ENCODE measurements at regions not wholly inside any gene's neighbourhood (a gene's known extent, or its start where the extent isn't known, plus 50 kb on each side); places are given as distances from the start of the nearest gene placed in this dataset.

DNA sequence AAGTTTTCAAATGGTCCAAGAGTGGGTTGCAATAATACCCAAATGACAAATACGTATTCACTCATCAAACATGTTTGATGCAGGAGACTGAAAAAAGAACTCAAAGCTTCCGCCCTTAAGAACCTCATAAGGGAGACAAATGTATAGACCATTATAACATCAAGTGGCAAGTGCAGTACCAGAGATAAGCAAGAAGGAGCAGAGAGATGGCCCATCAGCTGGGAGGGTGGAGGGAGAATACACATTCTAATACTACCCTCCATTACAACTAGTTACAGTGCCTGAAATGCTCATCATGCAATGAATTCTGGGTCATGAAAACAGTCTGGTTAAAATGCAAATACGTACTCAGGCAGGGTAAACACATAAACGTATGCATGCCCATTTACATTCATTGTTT, 304.0 kb downstream of the SHQ1 start:
- Histone ChIP-seq H3K9me3 (ENCODE audit: control insufficient read depth, low read length) (no peaks in the 10 kb centered on the region), H3K27ac (ENCODE audit: insufficient read depth, low read length, poor library complexity, severe bottlenecking) (no peak overlapping the region), H3K4me3 (ENCODE audit: insufficient read depth, low read depth, low read length, poor library complexity, severe bottlenecking) (no peak overlapping the region), H3K4me1 (ENCODE audit: control insufficient read depth, insufficient read depth, low read length, poor library complexity, severe bottlenecking) (no peaks in the 10 kb centered on the region), H3K36me3 (ENCODE audit: control insufficient read depth, insufficient read depth, low read length) (no peaks in the 10 kb centered on the region), H3K27me3 (replicated peaks; ENCODE audit: control insufficient read depth, insufficient read depth, low read length, poor library complexity, severe bottlenecking) (no peaks in the 10 kb centered on the region)
- DNase-seq, result no peak

- DNase-seq, result no peak
- Histone ChIP-seq H3K9me3 (ENCODE audit: control insufficient read depth, low read length) (no peaks in the 10 kb centered on the region), H3K27ac (ENCODE audit: insufficient read depth, low read length, poor library complexity, severe bottlenecking) (no peak overlapping the region), H3K4me3 (ENCODE audit: insufficient read depth, low read depth, low read length, poor library complexity, severe bottlenecking) (no peak overlapping the region), H3K4me1 (ENCODE audit: control insufficient read depth, insufficient read depth, low read length, poor library complexity, severe bottlenecking) (no peaks in the 10 kb centered on the region), H3K36me3 (ENCODE audit: control insufficient read depth, insufficient read depth, low read length) (no peaks in the 10 kb centered on the region), H3K27me3 (replicated peaks; ENCODE audit: control insufficient read depth, insufficient read depth, low read length, poor library complexity, severe bottlenecking) (no peaks in the 10 kb centered on the region)
These were observed 305.0 kb downstream of the SHQ1 start for GRCh38 chr3:72543246-72543645.

GRCh38 chr3:72542781-72543180, 305.5 kb downstream of the SHQ1 start:
- Histone ChIP-seq H3K27me3 (replicated peaks; ENCODE audit: control insufficient read depth, insufficient read depth, low read length, poor library complexity, severe bottlenecking) (no peaks in the 10 kb centered on the region), H3K4me1 (ENCODE audit: control insufficient read depth, insufficient read depth, low read length, poor library complexity, severe bottlenecking) (no peaks in the 10 kb centered on the region), H3K36me3 (ENCODE audit: control insufficient read depth, insufficient read depth, low read length) (no peaks in the 10 kb centered on the region), H3K27ac (ENCODE audit: insufficient read depth, low read length, poor library complexity, severe bottlenecking) (no peak overlapping the region), H3K4me3 (ENCODE audit: insufficient read depth, low read depth, low read length, poor library complexity, severe bottlenecking) (no peak overlapping the region), H3K9me3 (ENCODE audit: control insufficient read depth, low read length) (no peaks in the 10 kb centered on the region)
- DNase-seq, result no peak

DNA sequence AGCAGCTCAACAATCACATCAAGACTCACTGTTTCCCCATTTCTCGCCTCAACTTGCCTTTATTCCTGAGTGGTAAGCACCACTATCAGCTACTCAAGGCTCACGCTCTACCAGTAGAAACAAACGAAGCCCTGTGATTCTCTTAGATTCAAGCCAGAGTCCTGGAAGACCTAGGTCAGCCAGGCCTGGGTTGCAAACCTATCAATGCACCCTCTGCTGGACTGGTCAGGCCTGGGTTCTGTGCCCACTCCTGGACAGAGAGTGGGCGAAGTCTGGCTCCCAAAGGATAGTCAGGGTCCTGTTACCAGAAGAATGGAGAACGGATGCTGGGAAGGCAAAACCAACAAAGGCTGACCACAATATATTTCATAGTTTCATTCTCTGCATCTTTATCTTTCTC, 308.4 kb downstream of the SHQ1 start:
- no peaks in the 10 kb centered on the region for H3K4me1 ChIP-seq (ENCODE audit: control insufficient read depth, insufficient read depth, low read length, poor library complexity, severe bottlenecking)

DNA sequence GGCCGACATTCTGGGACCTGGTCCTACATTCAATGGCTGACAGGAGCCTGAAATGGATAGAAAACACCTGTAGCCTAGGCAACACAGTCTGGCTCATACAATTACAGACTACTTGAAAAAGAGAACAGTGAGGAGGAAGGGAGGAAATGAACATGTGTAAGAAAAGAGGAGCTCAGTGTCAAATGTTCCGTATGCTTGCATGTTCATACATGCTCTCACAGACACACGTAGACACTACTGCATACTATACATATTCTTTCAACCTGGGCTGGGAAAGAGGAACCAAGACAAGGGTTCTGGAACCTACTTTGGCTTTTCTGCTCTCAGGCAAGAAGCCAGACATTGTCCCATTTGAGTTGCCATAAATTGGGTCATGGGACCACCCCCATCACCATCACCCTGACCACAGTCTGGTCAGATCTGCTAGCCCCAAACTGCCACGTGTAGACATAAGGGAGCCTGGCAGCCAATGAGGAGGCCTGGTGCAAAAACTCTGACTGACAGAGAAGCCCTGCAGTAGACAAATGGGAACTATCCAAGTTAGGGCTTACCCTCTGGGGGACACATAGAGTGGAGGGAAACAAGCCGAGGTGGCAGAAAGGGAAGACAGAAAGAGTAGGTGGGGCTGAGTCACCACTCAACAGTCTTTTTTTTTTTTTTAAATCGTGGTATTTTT, 310.0 kb downstream of the SHQ1 start:
- DNase-seq, result no peak
- H3K36me3 ChIP-seq (ENCODE audit: control insufficient read depth, insufficient read depth, low read length), result no peaks in the 10 kb centered on the region

More for the DNA sequence above, 308.4 kb downstream of the SHQ1 start:
- H3K36me3 ChIP-seq (ENCODE audit: control insufficient read depth, insufficient read depth, low read length), result no peaks in the 10 kb centered on the region
- no peaks in the 10 kb centered on the region for H3K27me3 ChIP-seq (replicated peaks; ENCODE audit: control insufficient read depth, insufficient read depth, low read length, poor library complexity, severe bottlenecking)
- DNase-seq, result no peak
- no peak overlapping the region for H3K27ac ChIP-seq (ENCODE audit: insufficient read depth, low read length, poor library complexity, severe bottlenecking)
- H3K9me3 ChIP-seq (ENCODE audit: control insufficient read depth, low read length), result no peaks in the 10 kb centered on the region
- no peak overlapping the region for H3K4me3 ChIP-seq (ENCODE audit: insufficient read depth, low read depth, low read length, poor library complexity, severe bottlenecking)

GRCh38 chr3:72537448-72537847, 310.8 kb downstream of the SHQ1 start:
- Histone ChIP-seq H3K4me1 (ENCODE audit: control insufficient read depth, insufficient read depth, low read length, poor library complexity, severe bottlenecking) (no peaks in the 10 kb centered on the region), H3K4me3 (ENCODE audit: insufficient read depth, low read depth, low read length, poor library complexity, severe bottlenecking) (no peak overlapping the region), H3K36me3 (ENCODE audit: control insufficient read depth, insufficient read depth, low read length) (no peaks in the 10 kb centered on the region)

More for the DNA sequence above, 310.0 kb downstream of the SHQ1 start:
- Histone ChIP-seq H3K4me3 (ENCODE audit: insufficient read depth, low read depth, low read length, poor library complexity, severe bottlenecking) (no peak overlapping the region), H3K4me1 (ENCODE audit: control insufficient read depth, insufficient read depth, low read length, poor library complexity, severe bottlenecking) (no peaks in the 10 kb centered on the region), H3K27ac (ENCODE audit: insufficient read depth, low read length, poor library complexity, severe bottlenecking) (no peak overlapping the region), H3K9me3 (ENCODE audit: control insufficient read depth, low read length) (no peaks in the 10 kb centered on the region), H3K27me3 (replicated peaks; ENCODE audit: control insufficient read depth, insufficient read depth, low read length, poor library complexity, severe bottlenecking) (no peaks in the 10 kb centered on the region)

DNA sequence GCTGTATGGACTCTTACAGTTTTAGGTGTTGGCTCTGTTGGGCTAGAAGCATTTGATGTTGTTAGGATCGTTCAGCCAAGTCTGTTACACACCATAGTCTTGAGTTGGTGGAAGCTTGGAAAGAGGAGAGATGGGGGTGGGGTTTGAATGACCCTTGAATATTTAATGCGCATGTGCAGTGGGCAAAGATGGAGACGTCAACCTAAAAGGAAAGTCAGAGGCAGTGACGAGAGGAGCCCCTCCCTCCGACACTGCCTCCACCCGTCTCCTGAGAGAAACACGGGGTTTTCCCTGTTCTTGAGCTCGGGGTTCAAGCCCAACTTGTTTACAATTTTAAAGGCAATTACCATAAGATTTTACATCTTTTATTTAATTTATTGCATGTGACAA, 311.4 kb downstream of the SHQ1 start:
- Histone ChIP-seq H3K4me3 (ENCODE audit: insufficient read depth, low read depth, low read length, poor library complexity, severe bottlenecking) (no peak overlapping the region), H3K27ac (ENCODE audit: insufficient read depth, low read length, poor library complexity, severe bottlenecking) (no peak overlapping the region), H3K36me3 (ENCODE audit: control insufficient read depth, insufficient read depth, low read length) (no peaks in the 10 kb centered on the region), H3K4me1 (ENCODE audit: control insufficient read depth, insufficient read depth, low read length, poor library complexity, severe bottlenecking) (no peaks in the 10 kb centered on the region), H3K27me3 (replicated peaks; ENCODE audit: control insufficient read depth, insufficient read depth, low read length, poor library complexity, severe bottlenecking) (no peaks in the 10 kb centered on the region), H3K9me3 (ENCODE audit: control insufficient read depth, low read length) (no peaks in the 10 kb centered on the region)
- DNase-seq, result no peak

More at GRCh38 chr3:72537448-72537847, 310.8 kb downstream of the SHQ1 start:
- no peaks in the 10 kb centered on the region for H3K9me3 ChIP-seq (ENCODE audit: control insufficient read depth, low read length)
- no peaks in the 10 kb centered on the region for H3K27me3 ChIP-seq (replicated peaks; ENCODE audit: control insufficient read depth, insufficient read depth, low read length, poor library complexity, severe bottlenecking)
- DNase-seq, result no peak
- H3K27ac ChIP-seq (ENCODE audit: insufficient read depth, low read length, poor library complexity, severe bottlenecking), result no peak overlapping the region

- Histone ChIP-seq H3K27ac (ENCODE audit: insufficient read depth, low read length, poor library complexity, severe bottlenecking) (no peak overlapping the region), H3K4me3 (ENCODE audit: insufficient read depth, low read depth, low read length, poor library complexity, severe bottlenecking) (no peak overlapping the region), H3K4me1 (ENCODE audit: control insufficient read depth, insufficient read depth, low read length, poor library complexity, severe bottlenecking) (no peaks in the 10 kb centered on the region), H3K36me3 (ENCODE audit: control insufficient read depth, insufficient read depth, low read length) (no peaks in the 10 kb centered on the region), H3K27me3 (replicated peaks; ENCODE audit: control insufficient read depth, insufficient read depth, low read length, poor library complexity, severe bottlenecking) (no peaks in the 10 kb centered on the region), H3K9me3 (ENCODE audit: control insufficient read depth, low read length) (no peaks in the 10 kb centered on the region)
- DNase-seq, result no peak
These were observed 311.9 kb downstream of the SHQ1 start for GRCh38 chr3:72536206-72536877.

GRCh38 chr3:72535772-72536171, 312.5 kb downstream of the SHQ1 start:
- no peaks in the 10 kb centered on the region for H3K27me3 ChIP-seq (replicated peaks; ENCODE audit: control insufficient read depth, insufficient read depth, low read length, poor library complexity, severe bottlenecking)
- no peak overlapping the region for H3K27ac ChIP-seq (ENCODE audit: insufficient read depth, low read length, poor library complexity, severe bottlenecking)
- DNase-seq, result no peak
- no peaks in the 10 kb centered on the region for H3K9me3 ChIP-seq (ENCODE audit: control insufficient read depth, low read length)
- no peaks in the 10 kb centered on the region for H3K36me3 ChIP-seq (ENCODE audit: control insufficient read depth, insufficient read depth, low read length)
- H3K4me3 ChIP-seq (ENCODE audit: insufficient read depth, low read depth, low read length, poor library complexity, severe bottlenecking), result no peak overlapping the region
- no peaks in the 10 kb centered on the region for H3K4me1 ChIP-seq (ENCODE audit: control insufficient read depth, insufficient read depth, low read length, poor library complexity, severe bottlenecking)

- H3K9me3 ChIP-seq (ENCODE audit: control insufficient read depth, low read length), result no peaks in the 10 kb centered on the region
- H3K27ac ChIP-seq (ENCODE audit: insufficient read depth, low read length, poor library complexity, severe bottlenecking), result no peak overlapping the region
- H3K4me3 ChIP-seq (ENCODE audit: insufficient read depth, low read depth, low read length, poor library complexity, severe bottlenecking), result no peak overlapping the region
- DNase-seq, result no peak
- H3K27me3 ChIP-seq (replicated peaks; ENCODE audit: control insufficient read depth, insufficient read depth, low read length, poor library complexity, severe bottlenecking), result no peaks in the 10 kb centered on the region
- no peaks in the 10 kb centered on the region for H3K4me1 ChIP-seq (ENCODE audit: control insufficient read depth, insufficient read depth, low read length, poor library complexity, severe bottlenecking)
- no peaks in the 10 kb centered on the region for H3K36me3 ChIP-seq (ENCODE audit: control insufficient read depth, insufficient read depth, low read length)
These were observed 314.4 kb downstream of the SHQ1 start for GRCh38 chr3:72533591-72534473.
